ENCODE measurements at regions not wholly inside any gene's neighbourhood (a gene's known extent, or its start where the extent isn't known, plus 50 kb on each side); places are given as distances from the start of the nearest gene placed in this dataset.

DNA sequence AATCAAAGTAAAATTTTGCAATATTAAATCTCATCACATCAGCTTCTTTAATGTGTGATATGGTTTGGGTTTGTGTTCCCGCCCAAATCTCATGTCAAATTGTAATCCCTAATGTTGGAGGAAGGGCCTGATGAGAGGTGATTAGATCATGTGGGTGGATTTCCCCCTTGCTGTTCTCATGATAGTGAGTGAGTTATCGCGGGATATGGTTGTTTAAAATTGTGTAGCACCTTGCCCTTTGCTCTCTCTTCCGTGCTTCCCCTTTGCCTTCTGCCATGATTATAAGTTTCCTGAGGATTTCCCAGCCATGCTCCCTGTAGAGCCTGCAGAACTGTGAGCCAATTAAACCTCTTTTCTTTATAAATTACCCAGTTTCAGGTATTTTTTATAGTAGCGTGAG, 131.9 kb downstream of the ZNF326 start:
- Histone ChIP-seq H3K4me3 (ENCODE audit: low read depth, low read length) (no peak overlapping the region), H3K4me1 (ENCODE audit: control insufficient read depth, insufficient read depth, low read length, poor library complexity, severe bottlenecking) (no peaks in the 10 kb centered on the region), H3K9me3 (ENCODE audit: control insufficient read depth in 2 of 2, low read length in 2 of 2) (no peaks in the 10 kb centered on the region), H3K36me3 (ENCODE audit: control insufficient read depth, insufficient read depth, low read length) (no peaks in the 10 kb centered on the region), H3K27ac (ENCODE audit: insufficient read depth, low read length, poor library complexity, severe bottlenecking) (no peak overlapping the region), H3K27me3 (ENCODE audit: control insufficient read depth, insufficient read depth, low read length) (peaks cover 3% of the 10 kb centered on the region)
- Mint-ChIP-seq H3K27me3 (peaks cover 31% of the 10 kb centered on the region), H3K27ac (no peak overlapping the region), H3K9me3 (peaks cover 0 to 12% (median 0%) of the 10 kb centered on the region in 7 donors), H3K4me1 (no peaks in the 10 kb centered on the region), H3K4me3 (no peak overlapping the region), H3K36me3 (no peaks in the 10 kb centered on the region)
- DNase-seq (no peak), ATAC-seq (ENCODE audit: low read depth in 2 of 2) (no peak)

DNA sequence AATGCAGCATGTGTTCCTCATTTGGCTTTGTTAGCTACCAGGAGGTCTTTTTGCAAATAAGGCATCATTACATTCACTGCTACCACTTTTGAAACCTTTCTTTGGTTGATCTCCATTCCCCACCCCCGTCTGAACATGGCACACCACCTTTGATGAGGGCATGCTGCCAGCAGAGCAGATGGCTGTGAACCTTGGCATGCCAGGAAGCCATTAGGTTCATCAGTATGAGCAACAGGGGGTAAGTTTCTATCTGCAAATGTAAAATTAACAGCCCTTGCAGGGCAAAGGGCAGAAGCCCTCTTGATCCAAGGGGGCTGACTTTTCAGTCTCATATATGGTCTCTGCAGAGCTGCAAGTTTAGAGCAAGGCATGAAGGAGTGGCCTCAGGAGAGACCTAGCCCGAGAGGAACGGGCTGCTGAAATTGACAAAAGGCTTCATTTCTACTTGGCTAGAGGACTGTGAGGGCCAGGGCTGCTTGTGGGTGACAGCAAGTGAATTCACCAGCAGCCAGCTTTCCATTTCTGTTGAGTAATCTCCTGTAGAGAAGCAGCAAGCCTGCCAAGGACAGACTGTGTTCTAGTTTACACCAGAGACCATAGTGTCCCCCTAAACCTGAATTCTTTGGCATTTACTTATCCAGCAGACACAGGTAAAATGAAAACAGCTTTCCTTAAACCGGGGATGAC, 127.9 kb downstream of the ZNF326 start:
- Histone ChIP-seq H3K36me3 (ENCODE audit: control insufficient read depth, insufficient read depth, low read length) (no peaks in the 10 kb centered on the region), H3K27me3 (ENCODE audit: control insufficient read depth, insufficient read depth, low read length) (peaks cover 7% of the 10 kb centered on the region), H3K4me3 (ENCODE audit: low read depth, low read length) (no peak overlapping the region), H3K4me1 (ENCODE audit: control insufficient read depth, insufficient read depth, low read length, poor library complexity, severe bottlenecking) (no peaks in the 10 kb centered on the region), H3K9me3 (ENCODE audit: control insufficient read depth in 2 of 2, low read length in 2 of 2) (no peaks in the 10 kb centered on the region), H3K27ac (ENCODE audit: insufficient read depth, low read length, poor library complexity, severe bottlenecking) (no peak overlapping the region)
- no peaks in the 10 kb centered on the region for H3K4me1 Mint-ChIP-seq
- DNase-seq = no peak
- ATAC-seq (ENCODE audit: low read depth in 2 of 2) = no peak
- no peak overlapping the region for H3K4me3 Mint-ChIP-seq
- peaks cover 0 to 9% (median 2%) of the 10 kb centered on the region in 7 donors for H3K9me3 Mint-ChIP-seq
- H3K27ac Mint-ChIP-seq = no peak overlapping the region
- peaks cover 14% of the 10 kb centered on the region for H3K27me3 Mint-ChIP-seq
- H3K36me3 Mint-ChIP-seq = no peaks in the 10 kb centered on the region

DNA sequence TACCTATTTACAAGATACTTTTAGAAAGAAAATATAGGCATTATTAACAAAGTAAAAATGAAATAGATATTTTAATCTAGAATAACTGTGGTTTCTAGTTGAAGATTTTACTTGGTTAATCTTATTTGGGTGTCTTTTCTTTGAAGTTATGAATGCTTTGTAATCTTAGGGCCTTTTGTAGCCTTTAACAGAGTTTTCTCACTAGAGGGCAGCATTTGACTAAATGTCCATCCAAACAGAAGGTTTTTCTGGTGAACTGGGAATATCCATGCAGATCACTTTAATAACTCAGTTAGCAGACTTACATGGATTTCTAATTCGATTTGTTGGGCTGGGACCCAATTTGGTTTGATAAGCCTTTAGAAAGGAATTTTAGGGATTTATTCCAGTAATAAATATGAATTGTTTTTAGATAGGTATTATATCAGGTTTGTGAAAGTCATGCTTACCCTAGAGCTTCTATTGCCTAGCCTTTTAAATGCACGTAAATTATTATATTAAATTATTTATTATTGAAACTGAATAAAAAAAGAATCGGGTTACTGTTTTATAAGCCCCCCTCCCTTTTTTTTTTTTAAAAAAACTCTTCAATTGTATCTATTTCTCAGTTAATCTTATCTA, 119.7 kb downstream of the ZNF326 start:
- Histone ChIP-seq H3K27ac (ENCODE audit: insufficient read depth, low read length, poor library complexity, severe bottlenecking) (no peak overlapping the region), H3K36me3 (ENCODE audit: control insufficient read depth, insufficient read depth, low read length) (no peaks in the 10 kb centered on the region), H3K27me3 (ENCODE audit: control insufficient read depth, insufficient read depth, low read length) (peaks cover 14% of the 10 kb centered on the region), H3K4me1 (ENCODE audit: control insufficient read depth, insufficient read depth, low read length, poor library complexity, severe bottlenecking) (no peaks in the 10 kb centered on the region), H3K4me3 (ENCODE audit: low read depth, low read length) (no peak overlapping the region), H3K9me3 (ENCODE audit: control insufficient read depth in 2 of 2, low read length in 2 of 2) (no peaks in the 10 kb centered on the region)
- Mint-ChIP-seq H3K4me1 (no peaks in the 10 kb centered on the region), H3K36me3 (no peaks in the 10 kb centered on the region), H3K9me3 (peaks cover 0 to 4% (median 0%) of the 10 kb centered on the region in 7 donors), H3K27ac (no peak overlapping the region), H3K27me3 (peaks cover 21% of the 10 kb centered on the region), H3K4me3 (no peak overlapping the region)
- ATAC-seq (ENCODE audit: low read depth in 2 of 2) (no peak), DNase-seq (peak in 1 of 3 donors; percentile 45)

DNA sequence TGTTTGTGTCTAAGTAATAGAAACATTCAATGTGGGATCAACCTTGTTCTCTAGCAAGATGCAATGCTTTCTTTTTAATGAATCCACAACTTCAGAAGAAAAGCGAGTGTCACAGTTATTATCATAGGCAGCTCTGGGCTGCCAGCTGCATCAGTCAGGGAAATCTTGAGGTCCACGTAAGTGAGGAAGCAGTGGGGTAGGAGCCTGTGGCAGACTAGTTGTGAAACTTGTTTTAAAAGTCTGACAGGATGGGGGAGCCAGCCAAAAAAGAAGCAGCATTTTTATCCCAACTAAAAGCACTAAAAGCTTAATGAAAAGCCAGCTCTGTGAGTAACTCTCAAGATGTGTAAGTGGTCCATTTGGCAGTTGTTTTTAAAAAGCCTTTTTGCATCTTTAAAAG, 113.1 kb downstream of the ZNF326 start:
- no peaks in the 10 kb centered on the region for H3K9me3 ChIP-seq (ENCODE audit: control insufficient read depth in 2 of 2, low read length in 2 of 2)
- Mint-ChIP-seq H3K4me1 (no peaks in the 10 kb centered on the region), H3K27ac (no peak overlapping the region), H3K27me3 (peaks cover 17% of the 10 kb centered on the region), H3K36me3 (no peaks in the 10 kb centered on the region), H3K9me3 (no peaks in the 10 kb centered on the region), H3K4me3 (no peak overlapping the region)
- no peak overlapping the region for H3K27ac ChIP-seq (ENCODE audit: insufficient read depth, low read length, poor library complexity, severe bottlenecking)
- no peaks in the 10 kb centered on the region for H3K36me3 ChIP-seq (ENCODE audit: control insufficient read depth, insufficient read depth, low read length)
- H3K27me3 ChIP-seq (ENCODE audit: control insufficient read depth, insufficient read depth, low read length) = peaks cover 5% of the 10 kb centered on the region
- DNase-seq = no peak
- H3K4me3 ChIP-seq (ENCODE audit: low read depth, low read length) = no peak overlapping the region
- ATAC-seq (ENCODE audit: low read depth in 2 of 2) = no peak
- no peaks in the 10 kb centered on the region for H3K4me1 ChIP-seq (ENCODE audit: control insufficient read depth, insufficient read depth, low read length, poor library complexity, severe bottlenecking)

DNA sequence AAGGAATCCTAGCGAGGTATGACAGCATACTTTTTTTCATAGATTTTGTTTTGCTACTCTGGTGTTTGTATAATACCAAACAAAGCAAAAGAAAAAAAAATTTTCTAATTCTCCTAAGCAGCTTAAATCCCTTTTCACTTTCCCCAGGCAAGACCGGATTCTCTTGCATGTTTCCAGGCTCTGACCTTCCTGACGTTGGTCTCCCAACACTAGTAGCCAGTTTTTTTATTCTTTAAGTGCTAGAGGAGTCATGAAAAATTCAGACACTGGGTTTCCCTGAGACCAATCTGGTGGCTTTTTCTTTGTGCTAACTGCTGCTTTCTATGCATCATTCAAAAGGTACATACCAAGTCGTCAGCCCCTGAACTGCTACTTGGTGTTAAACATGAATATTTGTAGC, 111.4 kb downstream of the ZNF326 start:
- Mint-ChIP-seq H3K27ac (no peak overlapping the region), H3K4me1 (no peaks in the 10 kb centered on the region), H3K4me3 (no peak overlapping the region), H3K9me3 (no peaks in the 10 kb centered on the region), H3K27me3 (peaks cover 20% of the 10 kb centered on the region), H3K36me3 (no peaks in the 10 kb centered on the region)
- Histone ChIP-seq H3K27ac (ENCODE audit: insufficient read depth, low read length, poor library complexity, severe bottlenecking) (no peak overlapping the region), H3K27me3 (ENCODE audit: control insufficient read depth, insufficient read depth, low read length) (peaks cover 5% of the 10 kb centered on the region), H3K4me1 (ENCODE audit: control insufficient read depth, insufficient read depth, low read length, poor library complexity, severe bottlenecking) (no peaks in the 10 kb centered on the region), H3K36me3 (ENCODE audit: control insufficient read depth, insufficient read depth, low read length) (no peaks in the 10 kb centered on the region), H3K9me3 (ENCODE audit: control insufficient read depth in 2 of 2, low read length in 2 of 2) (no peaks in the 10 kb centered on the region), H3K4me3 (ENCODE audit: low read depth, low read length) (no peak overlapping the region)
- ATAC-seq (ENCODE audit: low read depth in 2 of 2) (no peak), DNase-seq (no peak)

DNA sequence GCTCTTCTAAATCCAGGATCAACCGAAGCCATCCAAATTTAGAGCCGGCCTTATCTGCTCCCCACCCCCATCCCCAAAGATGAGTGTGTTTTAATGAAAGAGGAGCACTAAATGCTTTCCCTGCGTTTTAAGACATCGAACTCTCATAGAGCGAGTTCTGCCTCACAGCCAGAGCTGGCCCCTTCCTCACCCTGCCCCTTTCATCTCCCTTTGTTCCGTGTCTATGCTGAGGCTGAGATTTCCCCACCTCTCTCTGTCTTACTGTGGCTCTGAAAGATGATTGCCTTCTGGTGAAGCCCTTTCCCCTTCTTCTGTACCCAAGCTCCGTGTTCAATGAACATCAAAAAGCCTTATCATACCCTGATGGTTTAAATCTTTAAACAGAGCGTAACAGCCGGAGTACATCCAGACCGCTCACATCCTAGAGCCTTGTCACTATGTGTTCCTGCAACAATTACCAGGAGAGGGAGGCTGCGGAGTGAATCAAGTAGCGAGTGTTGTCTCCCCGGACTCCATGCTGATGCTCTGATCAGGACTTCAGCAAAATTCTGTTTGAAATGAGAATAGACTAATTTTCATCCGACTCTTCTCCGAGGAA, 110.1 kb downstream of the ZNF326 start:
- peaks cover 0 to 2% (median 0%) of the 10 kb centered on the region in 7 donors for H3K9me3 Mint-ChIP-seq
- peaks cover 19% of the 10 kb centered on the region for H3K27me3 Mint-ChIP-seq
- DNase-seq (no peak), ATAC-seq (ENCODE audit: low read depth in 2 of 2) (no peak)
- no peak overlapping the region for H3K4me3 Mint-ChIP-seq
- no peaks in the 10 kb centered on the region for H3K36me3 Mint-ChIP-seq
- H3K4me1 ChIP-seq (ENCODE audit: control insufficient read depth, insufficient read depth, low read length, poor library complexity, severe bottlenecking) = no peaks in the 10 kb centered on the region
- no peak overlapping the region for H3K4me3 ChIP-seq (ENCODE audit: low read depth, low read length)
- no peak overlapping the region for H3K27ac Mint-ChIP-seq
- no peaks in the 10 kb centered on the region for H3K36me3 ChIP-seq (ENCODE audit: control insufficient read depth, insufficient read depth, low read length)
- H3K9me3 ChIP-seq (ENCODE audit: control insufficient read depth in 2 of 2, low read length in 2 of 2) = no peaks in the 10 kb centered on the region
- no peak overlapping the region for H3K27ac ChIP-seq (ENCODE audit: insufficient read depth, low read length, poor library complexity, severe bottlenecking)
- peaks cover 5% of the 10 kb centered on the region for H3K27me3 ChIP-seq (ENCODE audit: control insufficient read depth, insufficient read depth, low read length)
- no peaks in the 10 kb centered on the region for H3K4me1 Mint-ChIP-seq

DNA sequence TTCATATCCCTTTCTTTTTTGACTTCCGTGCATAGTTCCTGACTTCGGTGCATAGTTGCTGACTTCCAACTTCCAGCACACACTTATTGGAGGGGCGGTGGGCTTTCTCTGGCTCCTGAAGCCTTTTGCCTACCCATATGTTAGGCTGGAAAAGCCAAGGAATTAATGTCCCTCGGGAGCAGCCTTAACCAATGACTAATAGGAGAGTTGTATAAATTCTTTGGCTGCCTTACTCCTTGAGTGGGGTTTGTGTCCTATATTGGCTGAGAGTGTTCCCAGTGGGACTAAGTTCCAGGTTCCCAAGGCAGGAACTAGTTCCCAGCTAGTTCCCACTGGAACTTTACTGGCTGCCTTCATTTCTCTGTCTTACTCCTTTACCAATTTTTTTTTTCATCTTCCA, 105.7 kb downstream of the ZNF326 start:
- ATAC-seq (ENCODE audit: low read depth in 2 of 2) = no peak
- Histone ChIP-seq H3K4me1 (ENCODE audit: control insufficient read depth, insufficient read depth, low read length, poor library complexity, severe bottlenecking) (no peaks in the 10 kb centered on the region), H3K4me3 (ENCODE audit: low read depth, low read length) (no peak overlapping the region), H3K27me3 (ENCODE audit: control insufficient read depth, insufficient read depth, low read length) (peaks cover 2% of the 10 kb centered on the region), H3K36me3 (ENCODE audit: control insufficient read depth, insufficient read depth, low read length) (no peaks in the 10 kb centered on the region), H3K27ac (ENCODE audit: insufficient read depth, low read length, poor library complexity, severe bottlenecking) (no peak overlapping the region), H3K9me3 (ENCODE audit: control insufficient read depth in 2 of 2, low read length in 2 of 2) (peaks cover 1 to 4% of the 10 kb centered on the region in 2 experiments)
- Mint-ChIP-seq H3K27ac (no peak overlapping the region), H3K27me3 (peaks cover 9% of the 10 kb centered on the region), H3K9me3 (peaks cover 0 to 6% (median 0%) of the 10 kb centered on the region in 7 donors), H3K4me1 (no peaks in the 10 kb centered on the region), H3K4me3 (no peak overlapping the region), H3K36me3 (no peaks in the 10 kb centered on the region)
- DNase-seq = no peak

DNA sequence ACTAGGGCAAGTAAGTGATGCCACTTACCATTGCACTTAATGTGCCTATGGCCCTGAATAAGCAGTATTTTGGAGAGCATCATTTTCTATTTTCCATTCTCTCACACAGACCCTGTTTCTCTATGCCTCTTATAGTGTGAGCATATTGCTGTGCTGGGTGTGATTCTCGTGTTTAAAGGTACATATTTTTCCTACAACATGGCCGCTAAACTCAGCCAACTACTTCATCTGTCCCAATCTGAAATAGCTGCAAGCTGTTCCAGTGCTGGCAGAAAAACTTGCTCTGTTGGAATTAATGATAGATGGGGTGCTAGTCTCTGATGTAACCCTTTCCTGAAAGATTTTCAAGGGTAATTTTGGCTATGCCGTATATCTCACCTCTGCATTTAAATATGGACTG, 97.5 kb downstream of the ZNF326 start:
- H3K4me3 Mint-ChIP-seq = no peak overlapping the region
- no peak overlapping the region for H3K27ac Mint-ChIP-seq
- H3K27ac ChIP-seq (ENCODE audit: insufficient read depth, low read length, poor library complexity, severe bottlenecking) = no peak overlapping the region
- no peaks in the 10 kb centered on the region for H3K36me3 ChIP-seq (ENCODE audit: control insufficient read depth, insufficient read depth, low read length)
- peaks cover 4 to 5% of the 10 kb centered on the region in 2 experiments for H3K9me3 ChIP-seq (ENCODE audit: control insufficient read depth in 2 of 2, low read length in 2 of 2)
- H3K4me3 ChIP-seq (ENCODE audit: low read depth, low read length) = no peak overlapping the region
- H3K27me3 ChIP-seq (ENCODE audit: control insufficient read depth, insufficient read depth, low read length) = peaks cover 9% of the 10 kb centered on the region
- H3K27me3 Mint-ChIP-seq = peaks cover 7% of the 10 kb centered on the region
- DNase-seq = no peak
- peaks cover 0 to 7% (median 0%) of the 10 kb centered on the region in 7 donors for H3K9me3 Mint-ChIP-seq
- no peaks in the 10 kb centered on the region for H3K4me1 Mint-ChIP-seq
- no peaks in the 10 kb centered on the region for H3K36me3 Mint-ChIP-seq
- no peak for ATAC-seq (ENCODE audit: low read depth in 2 of 2)
- H3K4me1 ChIP-seq (ENCODE audit: control insufficient read depth, insufficient read depth, low read length, poor library complexity, severe bottlenecking) = no peaks in the 10 kb centered on the region
